Ecto neural progenitor cell (in vitro differentiated cells): ENCODE measurements at regions not wholly inside any gene's neighbourhood (a gene's known extent, or its start where the extent isn't known, plus 50 kb on each side); places are given as distances from the start of the nearest gene placed in this dataset.
A peak's percentile ranks its signal among the peaks of the same experiment; 100 is the strongest.

ENCODE experiments used
- DNase-seq: peaks from one replicate; pipeline ENCODE4 v3.0.0-alpha.2; 2018; ENCODE audit warnings: low spot score

- DNase-seq = no peak
Measured at GRCh38 chr19:32105527-32106310, 239.7 kb upstream of the ZNF507 start.

DNA sequence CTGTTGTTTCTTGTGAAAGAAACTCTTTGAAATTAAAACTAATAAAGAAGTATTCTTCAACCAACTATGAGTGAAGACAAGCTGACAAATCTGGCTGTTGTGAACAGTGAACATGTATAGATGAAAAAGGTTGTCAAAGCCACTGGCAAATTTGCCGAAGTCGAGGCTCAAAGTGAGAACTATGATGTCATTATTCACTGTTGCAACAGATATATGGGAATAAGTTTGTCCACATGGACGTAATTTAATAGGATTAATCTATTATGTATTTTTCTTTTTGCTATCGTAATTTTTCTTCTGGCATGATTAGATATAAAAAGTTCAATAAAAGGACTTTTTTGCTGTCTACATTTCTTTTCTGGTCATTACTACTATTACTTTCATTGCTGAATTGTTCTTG, 223.2 kb upstream of the ZNF507 start:
- DNase-seq = no peak

- no peak for DNase-seq
Measured at GRCh38 chr19:32123355-32123940, 222.0 kb upstream of the ZNF507 start.

DNA sequence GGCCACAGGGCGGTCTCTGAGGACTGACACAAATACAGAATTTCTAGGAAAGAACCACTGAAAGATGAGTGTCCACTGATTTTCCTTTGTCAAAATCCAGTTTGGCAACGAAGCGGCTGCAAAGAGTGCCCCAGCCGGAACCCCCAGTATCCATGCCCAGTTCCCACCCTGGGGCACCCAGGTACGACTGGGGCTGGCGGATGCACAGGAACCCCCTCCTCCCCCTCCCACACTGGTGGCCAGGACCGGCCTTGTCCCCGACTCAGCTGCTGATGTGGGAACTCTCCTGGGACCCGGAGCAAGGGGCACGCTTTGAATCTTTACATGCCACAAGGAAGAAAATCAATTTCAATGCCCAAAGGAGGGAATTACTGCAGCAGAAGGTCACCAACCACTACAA, 220.8 kb upstream of the ZNF507 start:
- no peak for DNase-seq

GRCh38 chr19:32129141-32129540, 216.3 kb upstream of the ZNF507 start:
- no peak for DNase-seq

DNA sequence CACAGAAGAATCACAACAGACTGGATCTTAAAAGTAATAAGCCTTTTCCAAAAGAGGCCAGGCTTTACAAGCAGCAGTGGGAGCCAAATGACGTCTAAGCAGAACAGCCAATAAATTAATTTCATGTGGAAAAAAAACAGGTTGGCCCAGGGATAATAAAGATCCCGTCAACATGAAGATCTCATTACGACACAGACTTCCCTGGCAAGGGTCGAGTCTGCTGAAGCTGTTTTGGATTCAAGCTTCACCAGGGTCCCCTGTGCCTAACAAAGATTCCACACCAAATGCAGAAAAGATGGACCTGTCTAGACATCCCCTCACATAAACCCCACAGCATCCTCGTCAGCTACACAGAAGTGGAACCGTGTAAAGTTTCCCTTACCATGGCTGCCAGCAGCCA, 215.1 kb upstream of the ZNF507 start:
- no peak for DNase-seq

GRCh38 chr19:32131005-32131404, 214.4 kb upstream of the ZNF507 start:
- DNase-seq = no peak

DNA sequence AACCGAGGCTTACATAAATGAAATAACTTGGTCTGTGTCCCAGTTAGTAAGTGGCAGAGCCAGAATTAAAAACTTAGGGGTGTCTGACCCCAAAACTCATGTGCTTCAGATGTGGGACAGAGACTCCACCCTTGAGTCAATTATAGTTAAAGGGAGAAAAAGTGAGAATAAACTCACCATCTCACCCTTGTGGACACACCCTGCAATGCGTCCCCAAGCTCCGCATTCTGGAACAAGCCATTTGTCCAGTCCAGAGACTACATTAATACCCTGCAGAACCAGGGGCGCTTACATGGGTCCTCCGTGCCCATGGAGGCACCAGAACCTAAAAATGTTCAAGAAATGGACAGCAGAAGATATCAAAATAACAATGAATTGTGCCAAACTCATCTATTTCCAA, 207.0 kb upstream of the ZNF507 start:
- DNase-seq = no peak

- no peak for DNase-seq
Measured at GRCh38 chr19:32141840-32142511, 203.4 kb upstream of the ZNF507 start.

DNA sequence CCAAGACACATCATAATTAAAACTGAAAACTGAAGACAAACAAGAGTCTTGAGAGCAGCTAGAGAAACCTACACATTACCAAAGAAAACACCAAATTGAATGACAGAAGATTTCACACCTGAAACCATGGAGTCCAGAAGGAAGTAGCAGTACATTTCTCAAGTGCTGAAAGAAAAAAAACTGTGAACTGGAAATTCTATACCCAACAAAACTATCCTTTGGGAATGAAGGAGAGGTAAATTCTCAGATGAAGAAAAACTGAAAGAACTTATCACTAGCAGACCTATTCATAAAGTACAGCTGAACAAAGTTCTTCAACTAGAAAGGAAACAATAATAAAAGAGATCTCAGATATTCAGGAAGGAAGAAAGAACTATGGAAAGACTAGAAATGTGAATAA, 198.7 kb upstream of the ZNF507 start:
- no peak for DNase-seq

DNA sequence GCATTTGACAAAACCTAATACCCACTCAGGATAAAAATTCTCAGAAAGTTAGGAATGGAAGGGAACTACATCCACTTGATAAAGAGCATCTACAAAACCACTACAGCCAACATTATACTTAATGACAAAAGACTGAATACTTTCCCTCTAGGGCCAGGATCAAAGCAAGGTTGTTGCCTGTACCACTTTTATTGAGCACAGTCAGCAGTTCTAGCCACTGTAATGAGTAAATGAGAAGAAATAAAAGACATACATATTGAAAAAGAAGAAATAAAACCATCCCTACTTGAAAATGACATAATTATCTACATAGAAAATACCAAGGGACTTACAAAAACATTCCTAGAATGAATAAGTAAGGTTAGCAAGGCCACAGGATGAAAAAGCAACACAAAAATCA, 194.8 kb upstream of the ZNF507 start:
- DNase-seq = no peak

GRCh38 chr19:32154418-32154817, 191.0 kb upstream of the ZNF507 start:
- no peak for DNase-seq

DNA sequence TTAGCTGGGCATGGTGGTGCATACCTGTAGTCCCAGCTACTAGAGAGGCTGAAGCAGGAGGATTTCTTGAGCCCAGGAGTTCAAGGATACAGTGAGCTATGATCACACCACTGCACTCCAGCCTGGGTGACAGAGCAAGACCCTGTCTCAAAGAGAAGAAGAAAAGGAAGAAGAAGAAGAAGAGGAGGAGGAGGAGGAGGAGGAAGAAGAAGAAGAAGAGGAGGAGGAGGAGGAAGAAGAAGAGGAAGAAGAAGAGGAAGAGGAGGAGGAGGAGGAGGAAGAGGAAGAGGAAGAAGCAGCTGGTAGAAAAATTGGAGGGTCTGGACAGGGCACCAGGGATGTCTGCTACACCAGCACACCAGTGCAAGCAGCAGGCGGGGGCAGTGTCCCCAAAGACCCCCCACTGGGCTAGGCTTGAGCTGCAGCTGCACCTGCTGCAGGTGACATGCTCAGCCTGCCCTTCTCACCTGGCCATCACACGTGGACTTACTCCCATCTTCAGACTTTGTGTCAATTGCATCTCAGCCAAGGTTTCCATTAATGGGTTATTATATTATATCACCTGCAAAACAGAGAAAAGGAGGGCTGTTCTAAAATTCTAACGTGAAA, 180.9 kb upstream of the ZNF507 start:
- no peak for DNase-seq

DNA sequence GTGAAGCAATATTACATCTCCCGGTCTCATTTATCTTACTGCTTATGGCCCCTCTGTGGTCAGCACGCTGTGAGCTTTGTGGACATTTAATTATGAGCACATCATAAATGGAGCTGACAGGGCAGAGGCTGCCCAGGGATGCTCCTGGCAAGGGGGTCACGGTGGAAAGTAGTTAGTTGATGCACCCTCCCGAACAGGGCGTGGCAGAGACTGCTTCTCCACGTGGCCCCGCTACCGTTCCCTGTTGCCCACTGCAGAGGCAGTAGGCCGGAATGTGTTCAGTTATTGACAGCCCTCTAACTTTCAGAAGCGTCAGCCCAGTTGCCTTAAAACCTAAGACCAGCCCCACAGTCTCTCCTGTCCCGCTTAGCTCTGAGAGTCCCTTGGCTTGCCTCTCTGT, 180.3 kb upstream of the ZNF507 start:
- DNase-seq = no peak

DNA sequence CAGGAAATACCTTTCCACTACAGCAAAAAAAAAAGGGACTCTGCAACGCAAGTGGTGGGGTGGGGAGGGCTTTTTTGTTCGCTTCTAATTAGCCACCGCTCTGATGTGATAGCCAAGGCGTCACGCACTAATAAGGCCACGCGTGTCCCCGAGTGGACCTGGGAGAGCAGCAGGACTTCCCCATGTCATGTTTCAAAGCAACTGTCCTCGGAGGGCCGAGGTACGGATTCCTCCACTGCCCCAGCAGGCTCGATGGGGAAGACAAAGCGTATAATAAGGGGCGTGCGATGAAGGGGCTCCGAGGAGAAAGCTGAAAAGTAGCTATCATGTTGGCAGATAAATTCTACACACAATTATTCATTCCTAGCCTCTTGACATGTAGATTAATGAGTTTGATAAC, 179.7 kb upstream of the ZNF507 start:
- DNase-seq = no peak

GRCh38 chr19:32166238-32166637, 179.2 kb upstream of the ZNF507 start:
- DNase-seq = no peak

DNA sequence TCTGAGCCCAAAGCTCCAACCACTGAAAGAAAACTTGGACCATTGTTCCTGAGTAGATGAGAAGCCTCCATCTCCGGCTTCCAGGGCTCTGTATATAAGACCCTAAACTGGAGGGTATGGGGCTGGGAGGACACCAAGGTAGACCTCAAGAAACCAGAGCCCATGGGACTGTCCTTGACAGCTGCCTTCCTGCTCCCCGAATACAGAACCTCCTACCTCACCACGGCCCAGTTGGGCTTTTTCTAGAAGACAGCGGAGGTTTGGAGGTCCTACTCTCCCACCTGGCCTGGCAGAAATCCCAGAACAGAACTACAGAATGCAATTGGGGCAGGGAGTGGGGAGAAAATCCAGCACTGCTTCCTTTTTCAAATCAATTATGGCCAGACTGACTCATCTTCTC, 177.3 kb upstream of the ZNF507 start:
- DNase-seq = peak; percentile 8

GRCh38 chr19:32168606-32169005, 176.8 kb upstream of the ZNF507 start:
- DNase-seq = no peak

DNA sequence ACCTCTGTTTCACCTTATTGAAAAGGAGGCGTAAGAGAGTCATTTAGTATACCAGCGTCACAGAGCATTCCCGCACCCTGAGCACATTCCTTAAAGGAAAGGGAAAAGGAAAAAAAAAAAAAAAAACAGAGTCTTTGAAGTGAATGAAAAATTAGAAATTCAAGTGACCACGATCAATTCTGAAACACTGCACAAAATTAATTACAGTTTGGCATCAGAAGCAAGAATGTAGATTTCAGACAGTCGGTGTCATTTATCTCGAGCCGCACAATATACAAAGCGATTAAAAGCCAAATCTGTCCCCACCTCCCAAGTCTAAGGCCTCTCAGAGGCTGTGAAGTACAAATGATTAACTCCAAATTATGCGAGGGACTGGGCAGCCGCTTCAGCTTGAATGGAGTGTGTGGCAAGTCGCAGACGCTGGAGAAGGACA, 173.7 kb upstream of the ZNF507 start:
- no peak for DNase-seq

DNA sequence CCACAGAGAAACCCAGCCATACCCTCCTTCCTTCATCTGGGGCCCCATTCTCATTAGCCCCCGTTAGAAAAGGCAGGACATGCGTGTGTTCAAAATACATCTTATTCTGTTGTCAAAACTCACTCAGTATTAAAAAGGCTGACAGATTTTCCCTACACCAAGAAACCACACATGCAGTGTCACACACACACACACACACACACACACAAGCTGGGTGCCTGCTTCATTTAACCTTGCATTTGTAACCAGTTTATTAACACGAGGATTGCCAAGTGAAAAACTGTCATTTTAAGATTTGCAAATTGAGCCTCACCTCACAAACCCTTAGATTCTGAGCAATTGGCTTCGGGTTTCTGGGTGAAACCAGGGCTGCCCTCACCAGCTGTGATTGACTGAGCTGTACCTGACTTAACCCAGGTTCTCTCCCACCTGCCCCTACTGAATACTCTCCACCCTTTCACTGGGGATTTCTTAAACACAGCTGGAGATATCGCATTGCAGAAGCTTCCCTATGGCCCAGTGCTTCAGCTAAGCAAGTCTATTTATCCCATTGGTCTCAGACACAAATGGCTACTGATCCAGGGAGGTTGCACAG, 172.7 kb upstream of the ZNF507 start:
- no peak for DNase-seq

- DNase-seq = peak; percentile 17
Measured at GRCh38 chr19:32173836-32174235, 171.6 kb upstream of the ZNF507 start.

DNA sequence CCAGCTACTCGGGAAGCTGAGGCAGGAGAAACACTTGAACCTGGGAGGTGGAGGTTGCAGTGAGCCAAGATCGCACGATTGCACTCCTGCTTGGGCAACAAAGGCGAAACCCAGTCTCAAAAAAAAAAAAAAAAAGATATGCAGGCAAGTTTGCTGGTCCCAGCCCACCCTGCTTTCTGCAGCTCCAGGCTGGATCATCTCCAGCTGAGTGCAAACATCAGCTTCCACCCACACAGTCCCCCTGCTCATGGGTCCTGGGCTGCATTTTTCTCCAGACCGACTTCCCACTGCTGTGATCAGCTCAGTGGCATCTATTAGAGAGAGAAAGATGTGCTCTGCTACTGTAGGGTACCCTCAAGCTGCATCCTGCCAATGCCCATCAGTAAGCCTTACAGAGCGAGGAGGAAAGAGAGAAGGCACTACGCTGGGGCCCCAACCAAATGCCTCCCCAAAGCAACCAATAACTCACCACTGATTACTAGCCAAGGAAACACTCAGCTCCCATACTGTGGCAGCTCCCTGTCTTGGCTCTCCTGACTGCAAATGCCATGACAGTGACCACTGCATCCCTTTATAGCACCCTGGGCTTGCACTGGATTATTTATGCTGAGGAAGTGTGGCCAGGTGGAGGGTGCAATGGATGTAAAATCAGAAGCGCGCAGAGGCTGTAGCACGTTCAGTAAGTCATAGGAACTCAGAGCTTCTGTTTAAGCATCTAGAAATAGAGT, 170.9 kb upstream of the ZNF507 start:
- peak; percentile 12 for DNase-seq
